ENCODE measurements at regions not wholly inside any gene's neighbourhood (a gene's known extent, or its start where the extent isn't known, plus 50 kb on each side); places are given as distances from the start of the nearest gene placed in this dataset.

GRCh38 chr6:16936893-16937292 is 165.0 kb upstream of the STMND1 start:
- TF ChIP-seq CTCF (IDR thresholded peaks at IDR 0.05): no peak
- TF ChIP-seq POLR2A (IDR thresholded peaks at IDR 0.05): no peak
